ENCODE measurements at regions not wholly inside any gene's neighbourhood (a gene's known extent, or its start where the extent isn't known, plus 50 kb on each side); places are given as distances from the start of the nearest gene placed in this dataset.

DNA sequence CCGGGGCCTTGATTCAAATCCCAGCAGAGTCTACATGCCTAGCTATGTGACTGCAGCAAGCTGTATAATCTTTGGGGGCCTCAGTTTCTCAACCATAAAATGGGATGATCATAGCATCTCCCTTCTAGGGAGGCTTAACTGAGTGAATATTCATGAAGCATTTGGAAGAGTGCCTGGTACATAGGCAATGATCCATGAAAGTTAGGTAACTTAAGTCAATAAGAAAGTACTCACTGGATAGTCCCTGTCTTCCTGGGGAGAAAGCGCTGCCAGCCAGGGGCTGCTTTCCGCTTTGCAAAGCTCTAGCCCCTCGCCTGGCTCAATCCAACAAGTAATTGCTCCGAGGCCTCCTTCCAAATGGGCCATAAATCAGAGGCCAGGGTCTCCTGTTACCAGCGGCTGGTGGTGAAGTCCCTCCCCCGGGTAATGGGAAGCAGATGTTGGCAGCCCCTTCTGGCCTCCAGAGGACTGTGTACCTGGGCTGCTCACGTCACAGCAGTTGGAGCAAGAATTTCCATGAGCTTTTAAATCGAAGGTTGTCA lies 521.9 kb upstream of the PROK2 start:
- TF ChIP-seq, protein P1, sequence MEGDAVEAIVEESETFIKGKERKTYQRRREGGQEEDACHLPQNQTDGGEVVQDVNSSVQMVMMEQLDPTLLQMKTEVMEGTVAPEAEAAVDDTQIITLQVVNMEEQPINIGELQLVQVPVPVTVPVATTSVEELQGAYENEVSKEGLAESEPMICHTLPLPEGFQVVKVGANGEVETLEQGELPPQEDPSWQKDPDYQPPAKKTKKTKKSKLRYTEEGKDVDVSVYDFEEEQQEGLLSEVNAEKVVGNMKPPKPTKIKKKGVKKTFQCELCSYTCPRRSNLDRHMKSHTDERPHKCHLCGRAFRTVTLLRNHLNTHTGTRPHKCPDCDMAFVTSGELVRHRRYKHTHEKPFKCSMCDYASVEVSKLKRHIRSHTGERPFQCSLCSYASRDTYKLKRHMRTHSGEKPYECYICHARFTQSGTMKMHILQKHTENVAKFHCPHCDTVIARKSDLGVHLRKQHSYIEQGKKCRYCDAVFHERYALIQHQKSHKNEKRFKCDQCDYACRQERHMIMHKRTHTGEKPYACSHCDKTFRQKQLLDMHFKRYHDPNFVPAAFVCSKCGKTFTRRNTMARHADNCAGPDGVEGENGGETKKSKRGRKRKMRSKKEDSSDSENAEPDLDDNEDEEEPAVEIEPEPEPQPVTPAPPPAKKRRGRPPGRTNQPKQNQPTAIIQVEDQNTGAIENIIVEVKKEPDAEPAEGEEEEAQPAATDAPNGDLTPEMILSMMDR (IDR thresholded peaks at IDR 0.05), result peak; percentile 7
- TF ChIP-seq EZH2 (IDR thresholded peaks at IDR 0.05), result no peak
